Mucosa of rectum (tissue), 2 donors: ENCODE measurements at regions not wholly inside any gene's neighbourhood (a gene's known extent, or its start where the extent isn't known, plus 50 kb on each side); places are given as distances from the start of the nearest gene placed in this dataset.

Experiments used
- H3K27ac ChIP-seq, 2 donors: one replicate each; pipeline ENCODE4 v1.7.0; 2013; ENCODE audit warnings: inconsistent platforms in 2 of 2, low read depth in 2 of 2, low read length in 2 of 2
- H3K27me3 ChIP-seq, 2 donors: one replicate each; pipeline ENCODE4 v1.7.0; 2013; ENCODE audit warnings: low read length in 2 of 2; ENCODE audit not compliant: control insufficient read depth in 2 of 2, insufficient read depth in 2 of 2
- H3K36me3 ChIP-seq, 2 donors: one replicate each; pipeline ENCODE4 v1.7.0; 2013; ENCODE audit warnings: low read length in 2 of 2; ENCODE audit not compliant: control insufficient read depth in 2 of 2, insufficient read depth in 2 of 2
- H3K4me1 ChIP-seq, 2 donors: one replicate each; pipeline ENCODE4 v1.7.0; 2013; ENCODE audit warnings: low read length in 2 of 2, mild to moderate bottlenecking in 1 of 2; ENCODE audit not compliant: control insufficient read depth in 2 of 2, insufficient read depth in 2 of 2
- H3K4me3 ChIP-seq, 2 donors: one replicate each; pipeline ENCODE4 v1.7.0; 2013; ENCODE audit warnings: low read length in 2 of 2
- H3K9ac ChIP-seq, 2 donors: one replicate each; pipeline ENCODE4 v1.7.0; 2013; ENCODE audit warnings: low read length in 2 of 2, low read depth in 1 of 2, mild to moderate bottlenecking in 1 of 2
- H3K9me3 ChIP-seq, 2 donors: one replicate each; pipeline ENCODE4 v1.7.0; 2013; ENCODE audit warnings: low read length in 2 of 2; ENCODE audit not compliant: control insufficient read depth in 2 of 2
- donor health status: healthy.
- donor health status: Normal muscosa, but diverticular disease.

GRCh38 chr1:82995951-82996350 is 1003.0 kb downstream of the TTLL7 start:
- Histone ChIP-seq H3K36me3 (no peaks in the 10 kb centered on the region), H3K4me3 (no peak overlapping the region)

DNA sequence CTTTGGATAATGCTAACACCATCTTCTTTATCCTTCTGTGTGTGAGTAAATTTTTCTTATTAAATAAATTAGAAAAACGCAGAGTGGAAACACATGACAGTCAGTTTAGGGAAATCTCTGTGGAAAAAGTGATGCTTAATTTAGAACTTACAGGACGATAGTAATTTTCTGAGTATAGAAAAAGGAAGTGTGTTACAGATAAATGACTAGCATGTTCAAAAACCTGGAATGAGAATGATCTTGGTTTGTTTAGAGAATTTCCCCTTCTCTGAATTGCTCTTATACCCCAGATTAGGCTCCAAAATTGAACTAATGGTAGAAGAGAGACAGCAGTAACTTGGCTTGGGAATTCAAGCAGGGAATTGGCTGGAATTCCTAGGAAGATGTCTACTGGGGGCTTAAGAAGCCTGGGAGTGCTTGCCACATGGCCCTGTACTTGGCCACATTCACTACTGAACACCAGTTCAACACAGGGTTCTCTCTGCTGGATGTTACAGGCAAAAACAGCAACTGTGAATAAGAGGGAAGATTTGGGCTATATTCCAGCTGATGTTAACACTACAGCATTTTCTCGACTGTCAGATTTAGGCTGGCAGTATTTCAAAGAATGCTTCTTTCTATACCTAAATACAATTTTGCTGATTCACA is 1004.2 kb downstream of the TTLL7 start:
- no peak overlapping the region for H3K4me3 ChIP-seq
- no peaks in the 10 kb centered on the region for H3K27me3 ChIP-seq
- no peak overlapping the region for H3K27ac ChIP-seq
- H3K36me3 ChIP-seq = no peaks in the 10 kb centered on the region
- no peak overlapping the region for H3K9ac ChIP-seq
- no peaks in the 10 kb centered on the region for H3K4me1 ChIP-seq
- H3K9me3 ChIP-seq = no peaks in the 10 kb centered on the region

More at GRCh38 chr1:82995951-82996350, 1003.0 kb downstream of the TTLL7 start:
- Histone ChIP-seq H3K9ac (no peak overlapping the region), H3K27ac (no peak overlapping the region), H3K4me1 (no peaks in the 10 kb centered on the region), H3K27me3 (no peaks in the 10 kb centered on the region), H3K9me3 (no peaks in the 10 kb centered on the region)

GRCh38 chr1:82991569-82991968 is 1007.4 kb downstream of the TTLL7 start:
- no peaks in the 10 kb centered on the region for H3K36me3 ChIP-seq
- no peaks in the 10 kb centered on the region for H3K27me3 ChIP-seq
- H3K4me1 ChIP-seq = no peaks in the 10 kb centered on the region
- no peaks in the 10 kb centered on the region for H3K9me3 ChIP-seq
- no peak overlapping the region for H3K9ac ChIP-seq
- H3K27ac ChIP-seq = no peak overlapping the region
- no peak overlapping the region for H3K4me3 ChIP-seq

DNA sequence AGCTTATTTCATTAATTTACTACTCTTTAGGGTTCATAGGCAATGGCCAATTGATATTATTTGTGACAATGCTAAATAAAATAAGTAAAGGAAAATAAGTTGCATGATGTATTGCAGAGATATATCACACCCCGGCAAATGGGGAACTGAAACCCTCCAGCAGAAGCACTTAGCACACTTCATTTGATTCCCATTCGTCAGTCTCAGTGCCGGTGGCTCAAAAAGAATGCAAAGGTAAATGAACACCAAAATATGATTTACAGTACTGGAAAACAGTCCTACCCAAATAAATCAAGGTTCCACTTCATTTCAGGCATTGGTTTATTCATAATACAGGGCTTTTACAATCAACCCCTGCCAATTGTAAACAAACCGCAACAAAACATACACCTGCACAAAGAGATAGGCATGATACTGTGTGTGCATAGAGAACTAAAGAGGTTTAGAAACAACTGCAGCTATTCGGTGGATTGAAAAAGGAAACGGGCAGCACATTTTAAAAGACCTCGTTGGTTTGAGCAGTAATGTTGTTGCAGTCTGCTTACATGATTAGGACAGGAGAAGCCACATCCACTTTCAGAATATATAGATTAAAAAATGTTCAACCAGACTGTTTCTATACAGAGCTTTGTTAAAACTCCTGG is 1019.2 kb downstream of the TTLL7 start:
- no peaks in the 10 kb centered on the region for H3K36me3 ChIP-seq
- no peak overlapping the region for H3K9ac ChIP-seq
- no peak overlapping the region for H3K4me3 ChIP-seq
- H3K27me3 ChIP-seq = no peaks in the 10 kb centered on the region
- no peaks in the 10 kb centered on the region for H3K4me1 ChIP-seq
- no peak overlapping the region for H3K27ac ChIP-seq
- H3K9me3 ChIP-seq = no peaks in the 10 kb centered on the region

DNA sequence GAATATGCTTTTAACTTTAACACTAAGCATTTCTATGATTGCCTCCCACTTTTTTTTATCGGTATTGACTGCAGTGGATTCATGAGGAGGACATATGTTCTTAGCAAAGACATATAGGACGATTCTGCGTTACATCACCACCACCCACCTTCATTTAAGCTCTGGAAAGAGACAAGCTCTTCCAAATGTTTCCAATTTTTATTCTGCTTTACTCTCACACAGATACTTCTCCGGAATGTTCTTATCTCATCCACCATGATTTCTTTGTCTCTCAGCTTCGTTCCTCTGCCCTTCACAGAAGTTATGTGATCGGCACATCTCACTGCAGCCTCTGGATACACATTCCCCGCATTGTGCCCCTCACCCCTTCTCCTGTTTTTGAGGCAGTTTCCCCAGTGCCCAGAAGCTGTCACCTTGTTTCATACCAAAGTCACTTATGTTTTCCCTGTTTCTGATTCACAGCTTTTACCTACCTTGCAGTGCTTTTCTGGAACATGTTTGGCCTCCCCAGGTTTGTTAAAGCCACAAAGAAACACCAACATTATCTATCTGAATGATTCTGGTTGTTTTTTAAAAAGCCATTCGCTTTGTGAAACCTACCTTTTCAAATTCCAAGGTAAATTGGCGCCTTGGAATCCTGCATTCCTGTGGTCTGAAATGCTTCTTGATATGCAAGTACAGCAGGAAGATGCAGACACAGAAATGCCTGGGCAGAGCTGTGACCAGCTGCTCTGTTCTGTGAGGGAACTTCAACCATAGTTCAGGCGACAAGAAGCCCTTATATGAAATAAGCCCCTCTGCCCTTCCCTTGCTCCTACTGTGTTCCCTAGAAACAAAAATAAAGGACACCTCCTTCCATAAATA is 1020.2 kb downstream of the TTLL7 start:
- Histone ChIP-seq H3K27me3 (no peaks in the 10 kb centered on the region), H3K9ac (no peak overlapping the region), H3K4me1 (no peaks in the 10 kb centered on the region), H3K27ac (no peak overlapping the region), H3K9me3 (no peaks in the 10 kb centered on the region), H3K4me3 (no peak overlapping the region), H3K36me3 (no peaks in the 10 kb centered on the region)

DNA sequence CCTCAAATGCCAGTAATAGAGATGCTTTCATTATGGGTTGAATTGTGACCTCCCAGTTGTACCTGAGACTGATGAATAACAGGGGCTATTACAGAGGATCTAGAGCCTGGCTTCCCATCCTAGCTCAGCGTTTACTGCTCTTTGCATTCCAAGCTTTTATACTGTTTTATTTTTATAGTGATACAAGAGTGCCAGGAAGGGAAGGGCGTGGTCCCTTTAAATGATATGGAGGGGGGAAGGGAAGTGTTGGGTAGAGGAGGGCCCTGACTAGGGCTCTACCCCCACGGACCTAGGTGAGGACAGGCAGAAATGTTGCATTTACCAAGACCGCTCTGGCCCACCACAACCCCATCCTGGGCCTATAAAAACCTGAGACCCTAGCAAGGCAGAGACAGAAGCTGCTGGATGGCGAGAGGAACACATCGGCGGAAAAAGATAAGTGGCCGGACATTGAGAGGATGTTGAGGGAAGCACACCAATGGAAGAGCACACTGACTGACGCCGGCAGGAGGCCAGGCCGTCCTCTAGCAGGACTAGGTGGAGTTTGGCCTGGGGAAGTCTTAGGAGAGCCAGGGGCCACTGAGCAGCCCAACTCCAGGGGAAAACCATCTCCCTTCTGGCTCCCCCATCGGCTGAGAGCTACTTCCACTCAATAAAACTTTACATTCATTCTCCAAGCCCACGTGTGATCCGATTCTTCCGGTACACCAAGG is 1025.9 kb downstream of the TTLL7 start:
- Histone ChIP-seq H3K36me3 (no peaks in the 10 kb centered on the region), H3K4me3 (no peak overlapping the region), H3K9me3 (no peaks in the 10 kb centered on the region), H3K27me3 (no peaks in the 10 kb centered on the region), H3K9ac (no peak overlapping the region), H3K4me1 (no peaks in the 10 kb centered on the region), H3K27ac (no peak overlapping the region)

DNA sequence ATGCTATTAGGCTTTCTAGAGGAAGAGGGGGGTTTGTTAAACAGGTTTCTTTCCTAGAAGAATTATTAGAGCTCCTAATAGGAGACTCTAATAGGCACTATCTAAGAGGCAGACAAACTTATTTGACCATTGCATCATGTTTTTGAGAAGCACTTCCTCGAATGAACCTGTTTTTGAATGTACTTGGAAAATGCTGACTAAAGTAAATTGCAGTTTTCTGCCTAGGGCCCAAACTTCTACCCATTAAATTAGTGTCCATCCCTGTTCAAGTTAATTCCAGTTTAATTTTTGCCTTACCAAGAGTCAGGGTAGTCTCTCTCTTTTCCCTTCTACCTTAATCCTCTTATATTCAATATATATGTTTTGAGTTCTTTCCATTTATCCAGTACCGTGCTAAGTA is 1029.6 kb downstream of the TTLL7 start:
- H3K4me3 ChIP-seq = no peak overlapping the region
- no peaks in the 10 kb centered on the region for H3K27me3 ChIP-seq
- H3K9ac ChIP-seq = no peak overlapping the region
- no peaks in the 10 kb centered on the region for H3K4me1 ChIP-seq
- H3K36me3 ChIP-seq = no peaks in the 10 kb centered on the region
- no peak overlapping the region for H3K27ac ChIP-seq
- H3K9me3 ChIP-seq = no peaks in the 10 kb centered on the region

DNA sequence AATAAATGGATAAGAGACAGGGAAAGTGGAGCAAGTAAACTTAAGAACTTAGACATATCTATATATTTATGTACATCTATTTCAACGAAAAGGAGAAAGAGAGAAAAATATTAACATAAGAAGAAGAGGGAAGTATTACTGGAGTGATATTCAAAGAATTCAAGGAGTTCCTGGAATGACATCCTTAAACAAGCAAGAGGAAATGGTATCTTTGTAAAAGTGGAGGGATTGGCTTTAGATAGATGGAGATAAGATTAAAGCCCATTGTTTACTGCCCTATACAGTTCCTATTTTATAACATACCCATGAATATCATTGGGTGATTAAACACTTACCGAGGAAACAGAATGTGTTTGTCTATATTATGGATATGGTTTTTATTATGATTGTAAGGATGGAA is 1036.3 kb downstream of the TTLL7 start:
- Histone ChIP-seq H3K36me3 (no peaks in the 10 kb centered on the region), H3K9me3 (no peaks in the 10 kb centered on the region), H3K4me1 (no peaks in the 10 kb centered on the region), H3K9ac (no peak overlapping the region), H3K27ac (no peak overlapping the region), H3K4me3 (no peak overlapping the region), H3K27me3 (no peaks in the 10 kb centered on the region)

DNA sequence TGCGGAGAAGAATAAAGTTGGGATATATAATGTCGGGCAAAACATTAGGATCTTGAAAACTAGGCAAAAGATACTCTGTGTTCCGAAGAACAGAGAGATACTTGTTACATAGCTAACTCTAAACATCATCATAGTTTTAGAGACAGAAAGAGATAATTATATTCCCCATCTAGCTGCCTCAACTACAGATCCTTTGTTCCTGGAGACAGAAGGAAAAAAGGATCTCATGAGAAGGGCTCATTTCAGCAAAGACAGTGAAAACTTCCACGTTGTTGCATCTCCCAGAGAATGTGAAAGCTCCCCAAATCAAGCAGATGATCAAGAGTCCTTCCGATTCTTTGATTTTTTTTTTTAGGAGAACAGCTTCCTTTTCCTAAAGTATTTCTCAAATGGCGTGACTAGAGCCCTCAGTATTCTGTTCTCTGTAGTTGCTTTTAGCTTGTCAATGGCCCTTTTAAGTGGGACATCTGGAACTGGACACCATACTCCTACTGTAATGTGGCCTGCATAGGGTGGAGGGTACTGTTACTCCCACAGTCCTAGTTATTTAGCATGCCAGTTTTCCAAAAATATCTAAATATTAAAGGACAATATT is 1048.2 kb downstream of the TTLL7 start:
- Histone ChIP-seq H3K36me3 (no peaks in the 10 kb centered on the region), H3K9me3 (no peaks in the 10 kb centered on the region), H3K4me3 (no peak overlapping the region), H3K27ac (no peak overlapping the region), H3K27me3 (no peaks in the 10 kb centered on the region), H3K4me1 (no peaks in the 10 kb centered on the region), H3K9ac (no peak overlapping the region)
